ENCODE measurements at regions not wholly inside any gene's neighbourhood (a gene's known extent, or its start where the extent isn't known, plus 50 kb on each side); places are given as distances from the start of the nearest gene placed in this dataset.

- no peak for TF ChIP-seq CTCF (IDR thresholded peaks at IDR 0.05; ENCODE audit: low read depth, low read length)
- no peak for TF ChIP-seq EZH2phosphoT487 (IDR thresholded peaks at IDR 0.05; ENCODE audit: low read depth)
Observed at GRCh38 chr18:47737956-47738355, 192.5 kb downstream of the SMAD2 start.
